ENCODE measurements at regions not wholly inside any gene's neighbourhood (a gene's known extent, or its start where the extent isn't known, plus 50 kb on each side); places are given as distances from the start of the nearest gene placed in this dataset.

DNA sequence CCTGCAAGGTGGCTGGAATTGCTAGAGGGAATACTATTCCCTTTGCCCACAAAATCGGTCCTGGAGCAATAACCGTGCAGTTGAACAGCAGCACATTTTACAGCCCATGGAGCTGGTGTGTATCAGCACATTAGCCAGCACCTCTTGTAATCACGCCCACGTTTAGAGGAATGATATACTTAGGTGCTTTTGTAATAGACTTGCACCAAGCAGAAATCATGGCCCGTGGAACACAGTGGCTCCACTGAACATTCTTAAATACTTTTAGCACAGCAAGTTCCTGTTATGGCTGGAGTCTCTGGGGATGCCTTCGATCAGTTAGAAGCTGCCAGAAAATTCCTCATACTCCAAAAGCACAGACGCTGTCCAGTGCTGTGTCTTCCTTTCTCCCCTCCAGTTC is 218.1 kb upstream of the FAM78B start:
- TF ChIP-seq EZH2phosphoT487 (IDR thresholded peaks at IDR 0.05; ENCODE audit: insufficient read depth, low read depth) (no peak), EZH2 (IDR thresholded peaks at IDR 0.05; ENCODE audit: insufficient read depth, poor library complexity, severe bottlenecking) (no peak)

All from GM23248 (cell line).